NCI-H774 (cell line): ENCODE measurements at regions not wholly inside any gene's neighbourhood (a gene's known extent, or its start where the extent isn't known, plus 50 kb on each side); places are given as distances from the start of the nearest gene placed in this dataset.

Source experiments
- DNase-seq: peaks from one replicate; lab custom pipeline; 2025; lab: John Stamatoyannopoulos, UW

DNA sequence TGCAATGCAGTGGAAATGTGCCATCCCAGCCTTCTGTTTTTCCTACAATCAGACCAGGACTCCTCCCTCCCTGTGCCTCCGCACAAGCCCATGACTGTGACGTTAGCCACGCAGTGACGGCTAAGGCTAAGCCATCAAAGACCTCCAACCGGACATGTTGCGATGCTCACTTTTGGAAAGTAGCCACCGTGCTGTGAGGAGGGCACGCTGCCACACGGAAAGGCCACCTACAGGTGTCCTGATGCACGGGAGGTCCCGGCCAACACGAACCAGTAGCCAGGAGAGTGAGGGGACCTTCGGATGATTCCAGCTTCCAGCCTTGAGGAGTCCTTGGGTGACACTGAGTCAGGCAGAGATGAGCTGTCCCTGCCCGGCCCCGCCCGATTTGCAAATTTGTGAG is 53.9 kb downstream of the FOXL1 start:
- DNase-seq: no peak

DNA sequence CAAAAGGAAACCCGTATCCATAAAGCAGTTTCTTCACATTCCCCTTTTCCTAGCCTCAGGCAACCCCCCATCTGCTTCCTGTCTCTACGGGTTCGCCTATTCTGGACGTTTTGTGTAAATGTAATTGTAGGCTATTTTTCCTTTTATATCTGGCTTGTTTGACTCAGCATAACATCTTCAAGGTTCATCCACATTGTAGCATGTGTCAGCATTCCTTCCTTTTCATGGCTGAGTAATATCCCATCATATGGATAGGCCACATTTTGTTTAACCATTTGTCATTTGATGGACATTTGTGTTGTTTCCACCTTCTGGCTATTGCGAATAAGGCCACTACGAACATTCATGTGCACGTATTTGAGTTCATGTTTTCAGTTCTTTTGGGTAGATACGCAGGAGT is 54.6 kb downstream of the FOXL1 start:
- no peak for DNase-seq

DNA sequence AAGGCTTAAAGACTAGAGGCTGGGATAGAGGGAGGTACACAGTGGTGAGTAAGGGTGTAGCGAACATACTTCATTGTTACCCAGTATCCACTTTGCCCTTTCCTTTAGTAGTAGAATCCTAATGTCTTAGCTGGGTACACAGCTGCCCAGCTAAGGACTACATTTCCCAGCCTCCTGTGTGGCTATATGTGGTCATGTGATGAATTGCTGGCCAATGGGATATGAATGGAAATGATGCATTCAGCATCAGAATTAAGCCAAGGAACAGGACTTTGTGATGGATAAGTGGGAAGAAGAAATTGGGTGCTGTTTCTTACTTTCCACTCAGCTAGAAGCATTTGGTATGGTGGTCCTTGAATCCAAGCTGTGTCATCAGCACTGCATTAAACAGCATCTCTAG is 55.9 kb downstream of the FOXL1 start:
- DNase-seq: no peak

DNA sequence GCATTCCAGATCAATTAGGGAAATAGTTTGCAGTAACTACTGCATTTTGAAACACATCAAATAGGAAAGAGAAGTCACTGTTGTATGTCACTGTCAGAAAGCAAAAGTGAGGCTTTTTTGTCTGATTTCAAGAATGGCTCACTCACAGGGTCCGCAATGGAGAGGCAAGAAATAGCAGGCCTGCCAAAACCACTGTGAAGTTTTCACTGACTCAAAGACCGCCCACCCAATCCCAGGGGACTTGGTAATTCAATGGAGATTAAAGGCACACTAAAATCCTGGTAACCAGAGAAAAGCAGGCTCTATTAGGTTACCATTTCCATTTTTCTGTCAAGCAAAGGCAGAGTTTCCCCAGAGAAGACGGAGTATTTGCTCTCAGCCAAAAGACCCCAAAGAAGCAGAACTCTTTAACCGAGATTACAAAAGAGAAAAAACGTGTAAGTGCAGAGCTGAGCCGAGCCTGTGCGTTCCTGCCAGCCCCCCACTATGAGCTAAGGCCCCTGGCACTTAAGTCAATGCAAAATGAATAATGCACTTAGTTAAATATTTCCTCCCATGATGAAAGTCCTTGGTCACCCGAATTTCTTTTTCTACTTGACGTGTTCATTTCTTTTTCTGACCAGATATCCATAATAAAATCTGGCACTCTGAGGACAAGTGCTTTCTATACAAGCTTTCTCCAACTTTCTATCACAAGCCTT is 57.0 kb downstream of the FOXL1 start:
- no peak for DNase-seq

DNA sequence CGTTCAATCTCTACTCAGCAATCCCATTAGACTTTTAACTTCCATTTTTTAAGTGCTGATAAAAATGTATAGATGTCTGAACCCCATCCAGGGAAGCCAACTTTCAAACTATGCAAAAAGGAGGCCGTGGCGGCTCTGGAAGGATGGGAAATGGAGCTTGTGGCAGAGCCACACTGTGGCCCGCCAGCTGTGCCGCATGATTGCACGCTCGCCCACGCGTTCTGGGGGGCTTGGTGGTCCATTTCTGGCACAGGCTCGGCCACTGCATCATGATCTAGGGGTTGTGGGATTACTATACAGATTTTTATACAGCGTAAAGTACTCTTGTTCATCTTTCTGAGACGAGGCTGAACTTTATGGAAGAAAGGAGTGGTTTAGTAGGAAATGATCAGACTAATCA is 57.6 kb downstream of the FOXL1 start:
- no peak for DNase-seq

DNA sequence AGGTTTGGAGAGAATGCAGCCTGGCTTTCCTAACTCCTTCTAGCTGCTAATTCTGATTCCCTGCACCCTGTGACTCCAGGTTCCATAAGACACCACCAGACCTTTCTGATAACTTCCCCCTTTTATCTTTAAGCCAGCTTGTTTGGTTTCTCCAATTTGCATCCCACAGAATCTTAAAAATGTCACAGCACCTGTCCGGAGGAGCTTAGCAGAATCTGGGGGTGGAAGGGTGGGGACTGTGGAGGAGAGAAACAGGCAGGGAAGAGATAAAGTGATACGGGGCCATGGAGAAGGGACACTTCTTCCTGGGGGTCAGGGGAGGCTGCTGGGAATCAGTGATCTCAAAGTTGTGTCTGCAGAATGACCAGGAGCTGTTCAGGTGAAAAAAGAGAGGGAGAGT is 59.4 kb downstream of the FOXL1 start:
- no peak for DNase-seq

DNA sequence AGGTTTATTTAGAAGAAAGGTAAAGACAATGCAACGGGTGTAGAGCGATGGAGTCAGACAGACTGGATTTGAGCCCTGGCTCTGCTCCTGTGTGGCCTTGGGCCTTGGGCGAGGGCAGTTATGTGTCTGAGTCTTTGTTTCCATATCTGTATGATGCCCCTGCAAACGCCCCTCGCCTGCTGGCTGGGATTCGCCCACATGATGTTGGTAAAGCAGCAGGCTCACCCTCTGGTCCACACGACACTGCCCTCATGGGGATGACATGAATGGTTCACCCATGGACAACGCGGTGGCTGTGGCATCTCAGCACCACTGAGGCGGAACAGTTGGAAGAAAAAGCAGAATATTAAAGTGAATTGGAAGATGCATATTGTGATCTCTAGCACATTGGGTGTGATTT is 60.3 kb downstream of the FOXL1 start:
- DNase-seq: no peak

DNA sequence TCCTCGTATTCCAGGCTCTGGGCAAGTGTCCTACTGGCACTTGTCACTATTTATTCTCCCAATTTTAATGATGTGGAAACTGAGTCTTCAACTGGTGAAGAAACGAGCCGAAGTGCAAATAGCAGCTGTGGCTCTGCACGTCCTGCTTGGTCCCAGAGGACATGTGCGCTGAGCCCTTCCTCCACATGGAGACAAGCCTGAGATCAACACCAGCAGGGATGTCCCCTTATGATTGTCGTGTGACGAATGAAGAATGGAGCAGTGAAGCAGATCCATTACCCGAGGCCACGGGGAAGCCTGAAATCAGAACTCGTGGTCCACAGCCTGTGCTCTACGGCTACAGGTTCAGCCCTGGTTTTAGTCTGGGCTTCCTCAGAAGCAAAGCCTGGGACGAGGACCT is 61.0 kb downstream of the FOXL1 start:
- DNase-seq: no peak

DNA sequence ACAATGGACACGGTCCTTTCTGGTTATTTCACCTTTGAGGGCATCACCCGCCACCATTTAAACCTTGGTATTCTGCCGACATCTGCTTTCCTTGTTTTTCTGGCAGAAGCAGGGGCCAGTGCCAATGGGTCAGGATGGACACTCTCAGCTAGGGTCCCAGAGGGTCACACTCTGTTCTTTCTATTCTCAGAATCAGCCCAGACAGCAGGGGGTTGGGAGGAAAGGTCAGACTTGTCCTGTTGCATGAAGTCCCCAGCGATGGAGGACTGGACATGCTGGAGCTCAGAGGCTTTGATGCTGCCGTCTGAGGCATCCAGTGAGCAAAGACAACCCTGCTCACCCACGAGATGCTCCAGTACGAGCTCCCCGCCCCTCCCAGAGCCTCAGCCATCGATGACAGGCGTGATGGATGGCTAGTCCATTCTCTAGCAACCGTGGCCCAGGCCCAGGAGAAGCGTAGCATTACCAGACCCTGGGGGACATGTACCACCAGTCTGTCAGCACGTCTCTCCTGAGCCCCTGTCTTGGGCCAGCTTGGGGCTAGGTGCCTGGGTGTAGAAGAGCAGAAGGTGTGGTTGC is 62.0 kb downstream of the FOXL1 start:
- DNase-seq: no peak

DNA sequence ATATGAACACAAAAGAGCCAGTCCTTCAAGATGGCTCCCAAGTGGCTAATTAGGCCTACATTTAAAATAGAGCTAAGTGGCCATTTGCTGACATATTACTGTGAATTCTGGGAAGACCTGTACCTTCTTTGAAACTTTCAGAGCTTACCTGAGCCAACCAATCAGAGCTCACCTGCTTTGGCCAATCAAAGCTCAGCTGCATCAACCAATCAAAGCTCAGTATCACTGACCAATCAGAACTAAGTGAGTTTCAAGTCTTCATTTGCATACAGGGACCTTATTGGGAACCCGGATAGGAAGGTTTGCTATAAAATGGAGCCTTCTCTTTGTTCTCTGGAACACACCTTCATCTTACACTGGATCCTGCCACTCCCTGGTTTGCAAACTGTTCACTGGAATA is 63.7 kb downstream of the FOXL1 start:
- no peak for DNase-seq

DNA sequence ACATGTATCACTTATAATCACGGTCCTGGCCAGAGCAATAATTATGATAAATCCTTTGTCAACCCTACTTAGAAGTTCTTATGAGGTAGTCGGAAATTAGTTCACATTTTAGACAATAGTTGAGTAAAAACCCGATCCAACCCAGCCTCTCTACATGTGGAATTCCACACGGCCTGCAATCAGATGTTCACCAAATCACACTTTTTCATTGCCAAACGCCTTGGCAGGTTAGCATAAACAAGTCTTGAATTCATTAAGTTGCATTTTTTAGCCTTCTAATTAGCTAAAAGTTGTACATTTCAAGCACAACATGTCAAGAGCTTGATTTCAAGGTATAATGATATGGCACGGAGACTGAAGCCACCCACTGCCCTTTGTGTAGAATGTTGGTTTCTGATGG is 65.3 kb downstream of the FOXL1 start:
- no peak for DNase-seq

DNA sequence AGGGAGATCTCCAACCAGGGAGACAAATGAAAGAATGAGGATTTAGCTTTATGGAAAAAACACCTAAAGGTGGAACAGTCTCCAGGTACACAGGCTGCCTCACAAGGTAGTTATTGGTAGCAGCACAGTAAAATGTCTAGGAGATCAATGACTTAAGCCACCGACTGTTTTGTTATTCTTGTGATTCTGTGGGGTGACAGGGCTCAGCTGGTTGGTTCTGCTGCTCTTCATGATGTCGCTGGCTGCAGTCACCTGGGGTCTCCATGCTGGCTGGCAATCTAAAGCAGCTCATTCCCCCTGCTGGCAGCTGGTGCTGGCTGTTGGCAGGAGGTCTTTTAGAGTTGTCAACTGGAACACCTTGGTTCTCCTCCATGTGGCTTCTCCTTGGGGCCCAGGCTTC is 69.2 kb downstream of the FOXL1 start:
- no peak for DNase-seq

DNA sequence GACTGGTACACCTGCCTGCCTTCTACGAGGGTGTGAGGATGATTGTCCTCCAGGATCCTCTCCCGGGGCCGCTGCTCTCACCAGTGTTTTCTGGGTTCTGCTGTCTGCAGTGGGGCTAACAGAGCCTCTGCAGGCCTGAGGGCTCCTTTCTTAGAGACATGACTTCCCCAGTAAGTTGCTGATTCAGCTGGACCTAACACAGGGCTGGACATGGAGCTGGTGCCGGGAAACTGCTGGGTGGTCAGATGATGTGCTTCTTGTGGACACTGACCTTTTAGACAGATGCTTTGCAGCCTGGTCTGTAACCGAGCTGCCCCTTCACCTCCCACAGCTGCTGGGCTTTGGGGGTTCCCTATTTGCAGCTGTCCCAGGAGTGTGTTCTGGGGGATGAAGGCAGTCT is 71.5 kb downstream of the FOXL1 start:
- no peak for DNase-seq

DNA sequence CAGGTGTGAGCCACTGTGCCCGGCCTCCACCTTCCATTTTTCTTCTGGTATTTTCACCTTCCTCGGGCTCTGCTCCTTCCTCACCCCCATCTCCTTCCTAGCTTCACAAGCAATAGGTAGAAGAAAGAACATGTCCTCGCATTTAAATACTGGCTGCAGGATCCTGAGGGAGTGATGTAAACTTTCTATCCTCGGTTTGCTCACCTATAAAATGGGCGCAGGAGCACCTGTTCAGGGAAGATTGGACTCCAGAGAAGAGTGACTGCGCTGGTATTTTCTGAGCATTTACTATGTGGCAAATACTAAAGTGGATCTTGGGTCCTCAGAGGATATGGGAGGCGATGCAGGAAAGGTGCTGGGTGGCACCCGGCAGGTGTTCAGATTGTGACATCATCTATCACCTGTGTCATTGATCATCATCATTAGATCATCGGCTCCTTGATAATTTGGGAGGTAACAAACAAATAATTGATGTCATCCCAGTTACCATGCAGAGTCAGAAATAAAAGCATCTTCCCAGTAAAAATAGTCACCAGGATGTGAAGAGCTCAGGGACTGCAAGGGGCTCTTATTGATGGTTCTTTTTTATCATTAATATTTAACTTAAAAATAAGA is 72.8 kb downstream of the FOXL1 start:
- DNase-seq: no peak

DNA sequence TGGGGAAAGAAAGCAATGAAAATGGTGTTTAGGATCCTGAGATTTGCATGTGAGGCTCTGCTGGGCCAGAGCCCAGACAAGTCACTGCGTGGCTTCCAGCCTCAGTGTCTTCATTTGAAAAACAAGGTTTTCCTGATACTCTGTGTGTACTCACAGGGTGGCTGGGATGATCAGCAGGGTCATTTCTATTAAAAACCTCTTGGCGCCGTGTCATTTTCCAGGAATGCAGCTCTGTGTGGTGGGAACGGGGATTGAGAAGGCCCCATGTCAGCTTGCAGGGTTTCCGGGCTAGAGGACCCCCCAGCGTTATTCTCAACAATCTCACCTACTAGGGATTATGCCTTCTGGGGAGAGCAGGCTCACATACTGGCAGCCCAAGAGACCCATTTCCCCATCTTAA is 73.5 kb downstream of the FOXL1 start:
- no peak for DNase-seq

DNA sequence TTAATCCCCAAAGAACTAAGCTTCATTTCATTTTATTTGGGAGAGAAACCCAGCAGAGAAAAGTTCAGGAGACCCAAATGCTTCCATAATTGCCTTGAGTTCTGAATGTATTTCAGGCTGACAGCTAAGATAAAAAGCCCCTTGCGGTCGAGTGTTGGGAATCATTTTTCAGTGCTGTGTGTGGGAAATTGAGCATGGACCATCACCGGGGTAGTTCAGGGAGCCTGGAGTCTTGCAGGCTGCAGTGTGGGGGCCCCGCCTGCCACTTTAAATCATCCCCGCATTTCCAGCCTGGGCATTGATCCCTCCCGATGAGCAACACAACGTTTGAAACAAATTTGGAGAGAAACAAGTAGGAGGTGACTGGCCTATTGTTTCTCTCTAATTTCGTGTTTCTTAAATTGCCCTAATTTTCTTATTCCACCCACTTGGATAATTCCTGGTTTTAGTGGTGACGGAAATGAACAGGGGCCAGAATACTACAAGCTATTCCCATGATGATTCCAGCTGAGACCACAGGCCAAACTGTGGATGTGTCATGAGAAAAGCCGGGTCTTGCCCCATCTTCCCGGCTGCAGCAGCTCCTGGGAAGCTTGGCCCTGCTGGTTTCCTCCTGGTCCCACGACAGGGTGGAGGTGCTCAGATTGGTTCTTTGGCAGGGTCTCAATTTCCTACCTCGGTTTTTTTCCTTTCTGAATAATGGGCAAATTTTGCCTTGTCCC is 75.1 kb downstream of the FOXL1 start:
- no peak for DNase-seq

DNA sequence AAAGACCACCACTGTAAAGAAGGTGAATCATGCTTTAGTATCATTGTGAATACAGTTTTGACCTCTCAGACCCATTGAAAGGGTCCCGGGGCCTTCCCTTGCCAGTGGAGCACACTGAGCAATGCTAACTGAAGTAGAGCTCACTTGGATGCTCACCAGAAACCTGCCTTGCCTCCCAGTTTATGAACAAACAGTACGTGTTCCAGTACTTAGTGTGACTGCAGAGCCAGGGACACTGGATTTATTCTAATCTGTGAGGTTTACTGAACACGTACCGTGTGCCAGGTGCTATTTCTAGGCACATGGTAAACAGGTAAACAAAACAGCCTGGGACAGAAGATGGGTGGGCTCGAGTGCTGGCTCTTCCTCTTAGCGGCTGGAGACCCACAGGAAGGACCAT is 79.6 kb downstream of the FOXL1 start:
- DNase-seq: no peak

DNA sequence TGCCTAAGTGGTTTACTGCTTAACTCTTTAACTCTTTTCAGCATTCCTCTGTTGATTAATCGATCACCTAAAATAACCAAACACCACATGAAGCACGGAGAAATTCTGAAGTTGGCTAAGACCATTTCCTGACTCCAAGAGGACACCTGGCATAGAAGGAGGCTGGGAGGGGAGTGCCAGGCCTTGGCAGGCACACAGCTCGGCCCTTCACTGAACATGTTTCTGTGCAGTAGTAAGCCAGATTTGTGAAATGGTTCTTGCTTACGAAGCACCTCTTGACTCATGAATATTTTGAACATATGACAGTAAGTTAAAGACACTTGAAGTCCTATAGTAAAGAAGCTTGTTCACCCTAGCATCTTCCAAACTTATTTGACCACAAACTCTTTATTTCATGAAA is 82.3 kb downstream of the FOXL1 start:
- DNase-seq: no peak

DNA sequence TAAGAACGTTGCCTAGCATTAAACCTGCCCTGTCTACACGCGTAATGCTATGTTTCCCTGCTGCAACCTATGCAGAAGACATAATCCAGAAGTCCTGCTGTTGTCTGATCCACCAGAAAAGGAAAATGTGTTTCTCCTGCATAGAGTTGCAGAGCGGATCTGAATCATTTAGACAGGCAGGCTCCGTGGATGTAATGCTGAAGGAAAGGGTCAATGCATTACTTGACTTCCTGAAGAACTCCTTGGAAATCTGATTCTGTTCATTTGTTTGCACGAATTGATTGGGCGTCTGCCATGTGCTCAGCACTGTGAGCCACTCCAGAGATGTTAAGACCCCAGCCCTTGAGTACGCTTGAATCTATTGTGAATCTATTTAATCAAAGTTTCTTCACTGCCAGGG is 83.4 kb downstream of the FOXL1 start:
- no peak for DNase-seq

DNA sequence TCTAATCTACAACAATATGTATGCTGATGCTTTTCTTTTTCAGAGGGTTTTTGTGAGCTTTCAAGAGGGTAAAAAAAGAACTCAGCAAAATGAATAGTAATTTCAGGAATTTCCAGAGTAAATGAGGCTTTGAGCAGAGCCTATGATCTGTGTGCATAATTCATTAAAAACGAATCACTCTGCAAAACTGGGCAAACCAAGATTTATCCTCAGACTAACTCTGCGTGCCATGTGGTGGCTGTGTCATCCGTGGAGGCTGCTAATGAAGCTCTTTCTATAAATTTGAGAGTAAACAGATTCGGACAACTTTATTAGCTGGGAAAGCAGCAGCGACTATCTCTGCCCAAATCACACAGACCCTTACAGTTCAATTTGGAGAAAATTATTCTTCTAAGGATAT is 83.8 kb downstream of the FOXL1 start:
- no peak for DNase-seq

DNA sequence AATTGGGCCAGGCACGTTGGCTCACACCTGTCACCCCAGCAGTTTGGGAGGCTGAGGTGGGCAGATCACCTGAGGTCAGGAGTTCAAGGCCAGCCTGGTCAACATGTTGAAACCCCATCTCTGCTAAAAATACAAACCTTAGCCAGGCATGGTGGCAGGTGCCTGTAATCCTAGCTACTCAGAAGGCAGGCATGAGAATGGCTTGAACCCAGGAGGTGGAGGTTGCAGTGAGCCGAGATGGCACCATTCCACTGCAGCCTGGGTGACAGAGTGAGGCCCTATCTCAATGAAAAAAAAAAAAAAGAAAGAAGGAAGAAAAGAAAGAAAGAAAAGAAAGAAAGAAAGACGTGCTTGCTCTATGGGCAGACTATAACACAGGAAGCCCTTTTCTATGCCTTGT is 84.4 kb downstream of the FOXL1 start:
- no peak for DNase-seq

DNA sequence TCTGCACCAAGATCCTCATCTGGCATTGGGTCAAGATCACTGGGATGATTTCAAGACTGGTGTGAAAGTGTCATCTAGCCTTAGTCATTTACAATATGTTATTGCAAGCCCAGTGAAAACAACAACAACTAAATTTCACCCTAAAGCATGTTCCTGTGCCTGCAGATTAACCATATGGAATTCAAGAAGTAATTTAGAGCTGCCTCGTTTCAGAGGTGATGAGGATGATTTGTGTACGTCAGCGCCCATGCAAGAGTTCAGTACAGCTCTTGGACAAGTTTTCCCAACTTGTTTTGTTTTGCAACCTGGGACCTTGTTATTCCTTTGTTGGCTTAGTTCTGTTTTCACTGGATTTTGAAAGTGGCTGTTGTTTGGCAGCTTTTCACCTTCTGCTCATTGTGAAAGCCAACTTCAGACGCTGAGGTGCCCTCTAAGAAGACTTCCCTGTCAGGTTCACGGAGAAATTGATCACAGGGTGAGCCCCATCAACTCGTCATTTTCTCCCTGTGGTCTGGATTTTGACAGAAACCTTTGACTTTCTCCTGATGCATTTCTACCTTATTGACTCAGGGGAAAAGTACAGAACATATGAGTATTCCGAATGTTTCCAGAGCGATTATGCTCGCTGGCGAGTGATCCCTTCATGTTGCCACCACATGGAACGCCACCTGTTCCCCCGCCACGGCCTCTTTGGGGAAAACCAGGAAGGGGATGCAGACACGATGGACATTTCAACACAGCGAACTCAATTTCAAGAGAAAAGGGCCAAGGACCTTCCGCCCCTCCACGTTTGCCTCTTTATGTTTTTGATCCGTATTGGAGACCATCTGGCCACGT is 85.6 kb downstream of the FOXL1 start:
- DNase-seq: no peak
